Ramos (cell line): ENCODE measurements at regions not wholly inside any gene's neighbourhood (a gene's known extent, or its start where the extent isn't known, plus 50 kb on each side); places are given as distances from the start of the nearest gene placed in this dataset.

ENCODE experiments used
- in situ Hi-C: fragments of 300-500 bp; cut with MboI; formaldehyde crosslinking; loops from one replicate; pipeline ENCODE4 v1.14.3; 2022; ENCODE audit warnings: low sequenced_read_pairs; ENCODE audit not compliant: unreplicated experiment

DNA sequence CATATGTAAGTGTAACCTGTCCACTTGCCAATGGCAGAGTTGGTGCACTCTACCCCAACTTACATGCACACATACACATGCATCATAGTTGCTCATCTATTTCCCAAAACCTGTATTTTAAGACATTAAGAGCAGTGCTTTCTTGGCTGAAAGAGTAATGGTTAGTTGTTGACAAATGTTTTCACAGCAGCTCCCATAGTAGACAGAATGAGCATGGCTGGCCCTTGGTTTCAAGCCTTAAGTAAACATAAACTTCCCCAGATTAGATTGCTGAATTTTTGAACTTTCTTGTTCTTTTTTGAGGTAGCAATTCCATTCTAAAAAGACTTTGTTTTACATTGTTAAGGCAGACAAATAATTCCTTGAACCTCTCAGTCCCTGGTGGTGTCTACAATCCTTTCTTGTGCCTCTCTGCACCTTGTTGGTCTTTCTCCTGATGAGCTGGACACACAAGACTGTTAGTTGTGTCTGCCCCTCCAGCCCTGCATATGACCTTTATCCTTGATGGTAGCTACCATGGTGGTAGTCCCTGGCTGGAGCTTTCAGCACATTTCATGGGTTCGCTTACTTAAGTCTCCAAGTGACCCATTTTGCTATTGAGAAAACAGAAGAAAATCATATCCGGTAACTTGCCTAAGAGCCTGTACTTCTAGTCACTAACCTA, 580.1 kb upstream of the ID2 start:
- in situ Hi-C loops = no loop called here

DNA sequence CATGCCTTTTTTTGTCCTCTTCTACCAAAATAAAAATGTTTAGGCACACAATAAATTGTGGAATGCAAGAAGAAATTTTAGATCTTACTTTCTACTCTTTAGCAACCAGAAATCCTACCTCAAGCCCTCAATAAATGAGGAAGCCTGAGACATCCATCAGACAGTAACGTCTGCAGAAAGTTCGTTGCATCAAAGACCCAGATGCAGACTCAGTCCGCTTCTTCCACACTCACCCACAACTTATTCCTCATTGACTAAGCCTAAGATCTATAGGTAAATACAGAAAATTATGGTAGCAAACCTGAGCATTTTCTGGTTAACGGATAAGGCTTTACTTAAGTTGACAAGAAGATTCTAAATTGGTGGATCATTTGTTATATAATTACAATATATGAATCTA, 579.4 kb upstream of the ID2 start:
- in situ Hi-C loops = no loop called here

DNA sequence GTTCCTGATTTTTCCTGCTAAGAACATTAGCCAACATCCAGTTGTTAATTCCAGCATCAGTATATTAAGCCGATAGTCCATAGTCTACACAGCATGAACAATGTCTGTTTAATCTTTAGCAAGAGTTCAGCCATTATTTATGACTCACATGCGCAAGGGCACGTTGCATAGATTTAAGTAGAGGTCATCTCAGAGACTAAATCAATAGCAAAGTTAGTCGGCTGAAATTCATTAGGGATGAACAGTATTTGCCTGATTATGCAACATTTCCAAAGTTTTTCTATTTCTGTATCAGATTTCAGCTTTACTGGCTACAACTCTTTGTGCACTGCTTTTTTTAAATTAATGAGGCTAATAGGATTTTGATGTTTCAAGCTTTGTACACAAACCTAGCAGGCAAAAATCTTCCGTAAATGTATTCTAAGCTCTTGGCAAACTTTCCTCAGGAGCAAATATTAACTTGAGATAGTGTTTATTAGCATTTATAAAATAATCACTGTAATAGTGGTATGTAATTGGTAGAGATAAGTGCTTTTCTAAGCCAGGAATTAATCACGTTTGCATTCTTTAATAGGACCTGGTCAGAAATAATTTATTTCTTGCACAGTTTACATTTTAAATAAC, 578.7 kb upstream of the ID2 start:
- in situ Hi-C loops = no loop called here

DNA sequence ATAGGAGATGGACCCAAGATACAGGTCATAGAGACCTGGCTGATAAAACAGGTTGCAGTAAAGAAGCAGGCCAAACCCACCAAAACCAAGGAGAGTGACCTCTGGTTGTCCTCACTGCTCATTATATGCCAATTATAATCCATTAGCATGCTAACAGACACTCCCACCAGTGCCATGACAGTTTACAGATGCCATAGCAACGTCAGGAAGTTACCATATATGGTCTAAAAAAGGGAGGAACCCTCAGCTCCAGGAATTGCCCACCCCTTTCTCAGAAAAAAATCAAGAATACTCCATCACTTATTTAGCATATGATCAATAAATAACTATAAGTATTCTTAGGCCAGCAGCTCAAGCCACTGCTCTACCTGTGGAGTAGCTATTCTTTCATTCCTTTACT, 574.7 kb upstream of the ID2 start:
- in situ Hi-C loops = no loop called here

DNA sequence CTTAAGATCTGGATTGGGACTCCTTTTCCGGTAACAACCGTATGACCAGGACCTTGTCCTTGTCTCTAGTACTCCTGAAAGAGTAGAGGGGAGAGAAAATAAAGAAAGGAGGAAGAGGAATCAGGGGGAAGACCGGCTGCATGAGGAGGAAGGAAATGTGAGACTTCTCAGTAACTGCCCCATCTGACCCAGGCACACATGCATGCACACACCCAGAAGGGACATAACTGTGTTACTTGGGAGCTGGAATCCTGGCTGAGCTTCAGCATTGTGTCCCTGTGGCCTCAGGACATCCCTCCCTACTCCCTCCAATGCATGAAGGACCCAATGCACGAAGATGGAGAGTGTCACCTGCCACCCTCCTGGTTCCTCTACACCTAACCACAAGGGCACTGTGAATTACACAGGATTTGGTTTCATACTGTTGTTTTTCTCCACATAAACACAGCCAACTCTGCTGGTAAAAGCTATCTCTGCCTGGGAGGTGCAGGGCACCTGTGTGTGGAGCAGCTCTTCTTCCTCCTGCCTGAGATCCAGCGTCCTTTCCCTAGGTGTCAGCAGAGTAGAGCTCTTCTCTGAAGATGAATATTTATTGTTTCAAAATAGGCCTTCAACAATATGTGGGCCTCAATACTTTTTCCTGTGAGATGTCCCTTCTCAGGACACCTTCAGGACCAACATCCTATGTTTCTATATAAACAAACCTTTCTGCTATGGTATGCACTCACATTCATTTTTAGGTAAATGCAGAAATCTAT, 574.1 kb upstream of the ID2 start:
- in situ Hi-C loops = no loop called here

DNA sequence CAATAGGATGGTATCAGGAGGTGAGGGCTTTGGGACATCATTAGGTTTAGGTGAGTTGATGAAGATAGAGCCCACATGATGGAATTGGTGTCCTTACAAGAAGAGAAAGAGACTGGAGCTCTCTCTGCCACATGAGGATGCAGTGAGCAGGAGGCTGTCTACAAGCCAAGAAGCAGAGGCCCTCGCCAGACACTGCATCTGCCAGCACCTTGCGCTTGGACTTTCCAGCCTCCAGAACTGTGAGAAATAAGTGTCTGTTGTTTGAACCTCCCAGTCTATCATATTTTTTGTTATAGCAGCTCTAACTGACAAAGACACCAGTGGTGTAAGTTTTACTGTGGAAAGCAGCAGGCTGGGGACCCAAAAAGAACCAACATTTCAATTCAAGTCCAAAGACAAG, 571.1 kb upstream of the ID2 start:
- in situ Hi-C loops = no loop called here

DNA sequence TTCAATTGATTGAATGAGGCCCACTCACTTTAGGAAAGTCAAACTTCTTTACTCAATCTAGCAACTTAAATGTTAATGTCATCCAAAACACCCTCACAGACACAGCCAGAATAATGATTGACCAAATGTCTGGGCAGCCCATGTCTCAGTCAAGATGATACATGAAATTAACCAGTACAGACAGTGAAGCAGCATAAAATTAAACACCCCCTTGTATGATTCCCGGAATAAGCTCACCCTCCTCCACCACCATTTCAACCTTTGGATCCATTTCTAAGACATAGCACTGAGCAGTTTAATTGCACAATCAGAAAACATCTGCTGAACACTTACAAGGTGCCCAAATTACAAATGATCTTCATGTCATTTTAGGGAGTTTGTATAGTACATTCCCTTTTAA, 570.7 kb upstream of the ID2 start:
- in situ Hi-C loops = no loop called here

DNA sequence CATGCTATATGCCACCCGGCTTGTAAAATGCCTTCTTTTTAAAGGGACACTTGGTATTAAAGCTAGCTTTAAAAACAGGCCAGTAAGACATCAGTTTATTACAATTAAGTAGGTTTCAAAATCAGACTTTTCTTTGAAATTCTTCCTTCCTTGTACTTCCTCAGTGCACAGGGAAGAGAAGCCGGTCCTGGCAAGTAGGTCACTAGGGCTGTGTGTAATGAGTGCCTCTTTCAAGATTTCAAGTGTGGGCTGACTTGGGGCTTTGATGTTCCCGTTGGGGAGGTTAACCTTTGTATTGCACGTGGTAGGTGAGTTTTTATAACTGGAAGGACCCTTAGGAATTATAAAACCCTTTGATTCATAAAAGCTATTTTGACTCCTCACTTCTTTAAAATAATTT, 566.4 kb upstream of the ID2 start:
- in situ Hi-C loops = no loop called here

DNA sequence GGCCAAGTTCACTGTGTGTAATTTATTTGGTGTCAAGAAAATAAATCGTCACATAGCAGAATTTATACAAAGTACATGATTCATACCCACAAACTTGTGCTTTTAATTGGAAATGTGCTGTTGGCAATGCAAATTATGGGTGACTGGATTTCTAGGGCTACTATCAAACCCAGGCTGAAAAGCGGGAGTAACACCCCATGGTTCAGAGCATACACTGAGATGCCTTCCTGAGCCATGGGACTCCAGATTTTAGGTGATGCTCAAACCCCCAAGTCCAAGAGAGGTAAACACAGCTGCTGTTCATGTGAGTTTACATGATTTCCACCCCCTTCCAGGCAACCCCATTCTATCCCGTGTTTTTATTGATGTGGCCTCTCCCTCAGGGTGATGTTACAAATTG, 565.9 kb upstream of the ID2 start:
- in situ Hi-C loops = no loop called here

DNA sequence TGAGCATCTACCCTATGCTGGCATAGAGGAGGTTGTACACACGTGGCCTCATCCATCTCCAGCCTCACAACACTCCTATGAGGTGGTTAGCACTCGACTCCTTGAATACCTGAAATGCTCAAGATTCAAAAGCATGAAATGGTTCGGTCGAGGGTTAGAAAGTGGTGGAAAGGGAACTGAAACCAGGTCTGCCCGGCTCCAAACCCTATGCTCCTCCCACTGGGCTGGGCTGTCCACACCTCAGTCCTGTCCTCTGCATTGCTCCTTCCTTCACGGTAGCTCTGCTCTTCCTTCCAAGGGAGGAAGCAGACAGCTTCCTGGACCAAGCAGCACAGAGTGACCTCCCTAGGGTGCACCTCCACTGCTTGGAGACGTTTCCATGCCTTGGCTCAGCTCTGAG, 565.2 kb upstream of the ID2 start:
- in situ Hi-C loops = no loop called here

DNA sequence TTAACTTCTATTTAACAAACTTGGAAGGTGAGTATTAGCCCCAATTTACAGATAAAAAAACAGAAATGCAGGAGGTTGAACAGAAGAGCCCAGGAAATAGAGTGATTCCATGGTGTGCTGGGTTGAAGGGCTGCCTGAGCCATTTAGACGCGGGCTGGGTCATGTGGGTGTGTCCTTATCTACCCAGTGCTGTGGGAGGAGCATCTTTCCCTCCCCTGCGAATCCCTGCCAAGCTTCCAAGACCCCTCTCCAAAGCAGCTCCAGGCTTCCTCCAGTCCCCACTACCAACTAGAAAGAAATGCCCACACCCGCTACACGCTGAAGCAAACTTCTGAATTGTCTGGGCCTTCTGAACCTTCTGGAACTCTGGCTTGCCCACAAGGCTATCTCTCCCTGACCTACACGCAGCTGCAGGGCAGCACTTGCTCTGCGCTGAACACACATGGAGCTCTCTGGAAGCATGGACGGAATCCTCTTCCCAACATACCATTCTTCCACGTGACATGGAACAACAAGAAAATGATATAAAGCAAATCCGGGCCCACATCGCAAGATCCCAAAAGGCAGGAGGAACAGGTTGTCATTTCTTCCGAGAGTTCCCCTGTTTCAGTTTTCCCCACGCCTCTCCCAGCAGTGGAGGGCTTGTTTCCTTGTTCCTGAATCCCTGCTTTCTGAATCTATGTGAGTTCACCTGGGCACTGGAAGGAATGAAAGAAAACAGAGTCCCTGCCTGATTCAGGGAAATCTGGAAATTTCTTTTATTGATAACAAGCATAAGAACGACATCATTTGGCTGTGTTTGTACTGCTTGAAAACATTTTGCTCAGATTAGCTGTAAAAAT, 562.7 kb upstream of the ID2 start:
- in situ Hi-C loops = no loop called here

DNA sequence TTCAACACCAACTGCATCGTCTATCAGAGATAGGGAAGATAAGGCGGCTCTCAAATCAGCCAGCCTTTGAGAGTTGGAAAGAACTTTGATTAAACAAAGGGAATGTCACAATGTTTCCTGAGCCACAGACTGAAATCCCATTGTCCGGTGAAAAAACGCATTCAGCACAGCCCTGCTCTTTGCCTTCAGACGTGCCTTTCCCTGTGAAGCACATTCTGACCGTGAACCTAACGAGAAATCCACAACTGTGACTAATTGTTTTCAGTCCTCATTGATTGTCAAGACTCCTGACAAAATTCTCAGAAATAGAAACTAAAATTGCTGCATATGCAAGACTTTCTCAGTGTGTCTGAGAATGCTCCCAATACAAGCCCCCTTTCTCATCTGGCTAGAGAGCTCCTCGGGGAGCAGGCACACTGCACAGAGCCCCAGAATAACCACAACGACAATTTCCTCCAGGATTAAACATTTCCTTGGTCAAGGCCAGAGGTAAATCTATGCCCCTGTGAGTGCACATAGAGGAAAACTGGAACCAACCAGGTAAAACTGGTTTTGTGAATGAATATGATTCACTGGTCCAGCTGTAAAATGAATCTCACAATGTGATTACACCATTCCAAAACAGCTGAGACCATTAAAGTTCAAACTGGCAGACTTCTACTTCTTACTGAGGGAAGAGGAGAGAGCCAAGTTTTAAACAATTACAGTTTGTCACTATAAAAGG, 561.9 kb upstream of the ID2 start:
- in situ Hi-C loops = no loop called here

DNA sequence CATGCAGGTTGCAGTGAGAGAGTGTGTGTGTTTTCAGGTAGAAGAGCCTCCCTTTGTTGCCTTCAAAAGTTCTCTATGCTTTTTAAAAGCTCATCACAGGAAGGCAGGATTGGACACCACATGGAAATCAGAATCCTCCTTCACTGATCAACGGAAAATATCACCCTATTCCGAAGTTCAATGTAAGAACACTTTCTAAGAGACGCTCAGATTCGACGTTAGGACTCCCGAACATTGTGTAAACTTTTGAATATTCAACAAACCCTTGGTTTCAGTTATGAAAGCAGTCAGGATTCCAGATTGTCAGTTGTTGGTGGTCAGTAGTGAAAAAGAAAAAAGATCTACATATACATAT, 561.4 kb upstream of the ID2 start:
- in situ Hi-C loops = no loop called here

DNA sequence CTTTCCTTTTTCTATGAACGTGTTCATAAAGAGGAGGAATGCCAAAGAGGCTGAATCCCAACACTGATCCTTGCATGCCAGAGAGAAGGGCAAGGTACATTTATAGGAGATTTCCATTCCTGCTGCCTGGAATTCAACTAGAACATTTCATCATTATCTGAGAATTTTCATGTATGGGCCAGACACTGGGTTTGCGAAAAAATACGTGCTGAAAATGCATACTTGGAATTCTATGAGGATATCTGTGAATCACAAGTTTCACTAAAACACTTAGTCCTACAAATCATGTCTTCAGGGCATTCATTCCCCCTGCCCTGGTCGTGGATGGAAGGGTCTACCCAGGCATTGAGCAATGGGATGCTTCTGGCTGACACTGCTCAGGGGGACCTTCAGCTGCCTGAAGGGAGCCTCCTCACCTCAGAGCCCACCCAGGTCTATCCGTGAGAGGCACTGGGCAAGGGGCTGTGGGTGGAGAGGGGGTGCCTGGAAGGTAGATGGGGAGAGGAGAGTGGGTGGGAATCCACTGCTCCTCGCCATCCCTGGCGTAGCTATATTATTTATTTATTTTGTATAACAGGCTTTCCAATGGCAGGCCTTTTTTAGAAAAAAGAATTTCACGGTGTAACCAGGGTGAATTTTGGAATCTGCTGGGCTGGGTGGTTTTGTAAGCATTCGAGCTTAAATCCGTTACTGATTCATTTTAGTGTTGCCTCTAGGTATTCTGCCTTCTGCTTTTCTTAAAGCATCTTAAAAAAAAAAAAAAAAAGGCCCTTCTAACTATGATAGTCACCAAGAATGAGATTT, 560.6 kb upstream of the ID2 start:
- in situ Hi-C loops = no loop called here

DNA sequence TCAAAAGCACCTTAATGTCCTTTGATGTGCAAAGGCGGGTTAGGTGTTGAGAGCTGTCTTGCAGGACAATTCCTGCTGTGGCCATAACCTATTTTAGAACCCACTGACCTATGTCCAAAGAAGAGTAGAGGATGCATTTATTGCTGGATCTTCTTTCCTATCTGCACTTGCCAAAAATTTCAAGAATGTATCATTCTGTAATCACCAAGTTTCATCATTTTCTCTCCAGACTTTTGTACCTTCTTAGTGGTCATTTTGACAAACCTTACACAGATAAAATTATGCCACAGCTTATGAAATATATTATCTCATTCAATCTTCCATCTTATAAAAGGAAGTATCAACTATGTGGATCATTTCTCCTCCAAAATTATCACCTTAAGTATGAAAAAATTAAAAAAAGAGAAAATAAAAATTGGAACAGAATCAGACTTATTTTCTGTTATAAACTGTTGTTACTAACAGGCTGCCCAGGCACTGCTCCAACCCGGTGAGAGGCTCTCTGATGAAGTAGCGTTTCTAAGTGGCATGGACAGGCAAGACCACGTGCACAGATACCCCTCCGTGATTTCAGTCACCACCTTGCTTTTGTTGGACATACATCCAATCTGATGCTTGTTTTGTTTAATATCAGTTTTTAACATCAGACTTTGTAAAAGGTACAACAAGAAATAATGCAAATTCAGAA, 559.9 kb upstream of the ID2 start:
- in situ Hi-C loops = no loop called here

DNA sequence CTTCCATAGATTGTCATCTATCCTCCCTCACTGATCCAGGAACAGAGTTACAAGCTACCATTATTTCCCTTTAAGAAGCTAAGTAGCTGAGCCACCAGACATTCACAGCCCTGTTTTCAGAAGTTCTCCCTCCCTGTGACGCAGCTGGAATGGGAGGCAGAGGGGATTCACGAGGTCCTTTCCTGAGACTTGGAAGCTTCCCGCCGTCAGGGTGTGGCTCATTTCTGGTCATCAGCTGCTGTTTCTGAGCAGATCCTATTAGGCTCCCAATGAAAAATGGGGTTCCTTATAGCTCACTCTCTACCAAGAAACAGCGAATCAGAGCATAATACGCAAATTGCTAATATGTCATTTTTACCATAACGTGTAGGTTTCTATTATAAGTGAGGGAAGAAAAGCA, 559.3 kb upstream of the ID2 start:
- in situ Hi-C loops = no loop called here

DNA sequence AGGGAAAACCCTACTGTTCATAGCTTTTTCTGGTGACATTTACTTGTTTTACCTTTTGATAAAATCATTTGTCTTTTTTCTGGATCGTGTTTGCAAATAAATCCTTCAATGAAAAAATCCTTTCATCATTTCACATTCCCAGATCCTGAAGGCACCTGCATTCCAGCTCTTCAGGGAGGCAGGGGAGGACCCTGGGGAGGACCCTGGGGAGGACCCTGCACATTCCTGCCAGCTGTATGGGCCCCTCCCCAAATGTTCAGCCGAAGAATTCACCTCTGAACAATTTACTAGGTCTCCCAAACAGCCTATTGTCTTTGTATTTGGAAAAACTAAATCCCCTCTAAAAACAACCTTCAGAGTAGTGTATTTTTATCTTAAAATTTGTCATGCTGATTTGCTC, 558.4 kb upstream of the ID2 start:
- in situ Hi-C loops = no loop called here

DNA sequence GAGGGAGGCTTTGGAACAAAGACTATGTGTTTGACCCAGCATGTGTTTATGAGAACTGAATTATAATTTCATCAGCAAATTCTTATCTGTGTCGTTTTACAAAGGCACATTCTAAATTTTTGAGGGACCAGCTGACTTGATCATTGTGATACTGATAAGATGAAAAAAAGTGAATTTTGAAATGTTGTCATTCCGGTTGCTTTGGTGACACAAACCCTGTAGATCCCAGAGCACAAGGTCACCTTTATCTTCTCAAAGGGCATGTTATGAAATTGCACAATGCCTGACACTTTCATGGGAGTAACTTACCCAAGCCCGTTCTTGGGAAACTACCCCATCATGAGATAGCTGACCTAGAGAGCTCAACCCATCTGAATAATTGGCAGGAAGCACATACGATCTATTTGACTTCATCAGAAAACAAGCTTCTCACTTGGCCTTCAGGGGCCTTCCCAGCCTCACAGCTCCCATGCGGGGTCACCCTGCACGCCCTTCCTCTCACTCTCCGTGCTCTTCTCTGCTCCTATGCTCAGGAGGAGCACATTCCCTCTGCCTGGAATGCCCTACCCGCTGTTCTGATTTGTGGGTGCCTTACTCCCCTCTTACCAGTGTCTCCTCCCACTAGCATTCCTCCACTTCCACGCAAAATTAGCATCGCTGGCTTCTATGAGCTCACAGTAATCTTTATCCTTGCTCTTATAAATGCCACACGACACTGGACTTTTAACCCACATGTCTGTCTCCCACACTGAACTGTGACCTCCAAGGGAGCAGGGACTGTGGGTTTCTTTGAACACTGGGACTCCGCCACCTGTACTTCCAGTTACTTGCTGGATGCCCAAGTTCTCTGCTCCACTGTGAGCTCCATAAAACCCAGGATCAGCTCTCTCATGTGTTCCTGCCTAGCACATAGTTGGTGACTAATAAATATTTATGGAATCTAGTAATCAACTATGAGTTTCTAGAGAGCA, 555.8 kb upstream of the ID2 start:
- in situ Hi-C loops = no loop called here
